HG02588 (cell line): ENCODE measurements at regions not wholly inside any gene's neighbourhood (a gene's known extent, or its start where the extent isn't known, plus 50 kb on each side); places are given as distances from the start of the nearest gene placed in this dataset.
"Not testable (repeated sequence)": the region's sequence is repeated elsewhere in the genome, so short reads cannot be mapped to it uniquely, and the experiment has no call there.

Experiments
- ATAC-seq: cut with Tn5 transposase; IDR thresholded peaks from one replicate; pipeline ENCODE4 v1.9.1; 2021; ENCODE audit warnings: mild to moderate bottlenecking, moderate library complexity; ENCODE audit not compliant: unreplicated experiment

- not testable (repeated sequence) for ATAC-seq
These were observed 502.7 kb upstream of the LARGE1 start for GRCh38 chr22:34422948-34423347.

DNA sequence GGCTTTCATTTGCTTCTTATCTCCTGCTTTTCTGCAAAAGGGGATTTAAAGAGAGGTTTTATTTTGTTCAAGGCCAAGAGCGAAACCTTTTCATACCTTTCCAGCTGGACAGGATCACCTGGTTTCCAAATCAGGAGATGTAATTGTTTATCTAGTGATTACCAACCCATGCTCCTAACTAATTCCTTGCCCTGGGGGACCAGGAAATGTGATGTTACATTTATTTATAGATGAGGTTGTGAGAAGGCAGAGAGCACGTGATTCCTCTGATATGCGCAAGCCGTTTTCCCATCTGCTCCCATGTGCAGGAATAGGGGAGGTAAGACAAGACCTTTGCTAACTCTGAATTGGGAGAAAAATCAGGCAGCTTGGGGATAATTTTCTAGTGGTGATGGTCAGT lies 507.2 kb upstream of the LARGE1 start:
- ATAC-seq: no peak

GRCh38 chr22:34427841-34428240 lies 507.6 kb upstream of the LARGE1 start:
- ATAC-seq: no peak

DNA sequence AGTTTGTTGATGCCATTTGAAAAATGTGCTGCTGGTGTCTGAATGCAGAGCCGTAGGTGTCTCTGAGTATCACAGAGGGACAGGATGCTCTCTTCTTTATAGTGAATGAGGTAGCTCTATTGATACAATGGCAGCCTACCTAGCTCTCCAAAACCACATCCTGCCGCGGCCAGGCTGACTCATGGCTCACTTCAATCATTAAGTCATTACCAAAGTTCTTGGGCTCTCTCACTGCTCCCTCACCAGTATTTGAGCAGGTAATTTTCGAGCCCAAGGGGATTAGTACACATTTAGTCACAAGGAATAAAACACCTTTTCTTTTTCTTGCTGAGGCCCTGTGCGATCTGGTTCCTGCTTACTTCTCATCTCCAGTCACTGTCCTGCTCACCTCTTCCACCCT lies 509.0 kb upstream of the LARGE1 start:
- ATAC-seq: no peak

GRCh38 chr22:34430386-34430785 lies 510.1 kb upstream of the LARGE1 start:
- ATAC-seq: no peak

GRCh38 chr22:34434371-34434770 lies 514.1 kb upstream of the LARGE1 start:
- no peak for ATAC-seq

DNA sequence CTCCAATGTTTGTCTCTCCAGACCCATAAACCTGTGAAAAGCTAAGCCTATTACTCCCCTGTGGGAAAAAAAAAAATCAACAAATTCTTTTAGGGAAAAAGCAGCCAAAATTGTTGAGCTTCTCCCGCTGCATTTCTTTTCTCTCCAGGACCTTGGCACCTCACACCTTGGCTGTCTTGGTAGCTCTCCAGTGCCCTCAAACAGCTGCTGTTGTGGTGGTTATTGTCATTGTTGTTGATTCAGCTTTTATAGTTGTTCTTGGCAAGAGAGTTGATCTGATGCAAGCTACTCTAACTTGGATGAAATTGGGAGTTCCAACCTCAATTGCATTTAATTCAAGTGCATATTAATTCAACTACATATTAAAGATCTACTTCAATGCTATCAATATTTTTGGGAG lies 516.9 kb upstream of the LARGE1 start:
- ATAC-seq: no peak

DNA sequence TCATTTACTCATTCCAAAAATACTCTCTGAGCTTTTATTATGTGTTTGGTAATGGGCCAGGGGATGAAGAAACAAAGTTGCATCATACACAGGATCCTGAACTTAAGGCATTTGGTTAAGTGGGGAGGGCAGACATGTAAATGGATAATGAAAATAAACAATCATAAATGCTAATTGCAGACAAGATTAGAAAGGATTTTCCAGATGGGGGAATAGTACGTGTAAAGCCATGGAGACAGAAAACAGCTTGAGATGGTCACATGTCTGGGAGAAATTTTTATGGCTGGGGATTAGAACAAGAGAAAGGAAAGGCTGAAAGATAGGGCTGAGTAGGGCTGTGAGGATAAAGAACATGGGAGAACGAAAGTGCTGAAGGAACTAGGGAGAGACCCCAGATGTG lies 534.3 kb upstream of the LARGE1 start:
- ATAC-seq: no peak

DNA sequence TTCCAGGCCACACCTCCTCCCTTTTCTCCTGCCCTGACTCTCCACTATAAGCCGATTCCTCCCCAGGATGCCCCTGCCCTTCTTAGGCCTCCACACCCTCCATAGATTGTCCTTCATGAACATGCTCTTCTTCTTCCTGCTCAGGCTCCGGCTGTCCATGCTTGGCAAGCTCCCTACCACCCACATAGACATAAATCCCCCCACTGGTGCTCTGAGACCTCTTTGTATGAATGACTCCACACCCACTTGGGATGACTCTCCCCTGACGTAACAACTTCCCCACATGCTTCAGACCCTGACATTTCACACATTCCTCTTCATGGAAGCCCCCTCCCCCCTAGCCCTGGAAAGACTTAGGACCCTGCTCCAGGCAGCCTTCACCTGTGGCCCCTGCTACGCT lies 542.5 kb upstream of the LARGE1 start:
- ATAC-seq: no peak

GRCh38 chr22:34475886-34476285 lies 555.6 kb upstream of the LARGE1 start:
- no peak for ATAC-seq

DNA sequence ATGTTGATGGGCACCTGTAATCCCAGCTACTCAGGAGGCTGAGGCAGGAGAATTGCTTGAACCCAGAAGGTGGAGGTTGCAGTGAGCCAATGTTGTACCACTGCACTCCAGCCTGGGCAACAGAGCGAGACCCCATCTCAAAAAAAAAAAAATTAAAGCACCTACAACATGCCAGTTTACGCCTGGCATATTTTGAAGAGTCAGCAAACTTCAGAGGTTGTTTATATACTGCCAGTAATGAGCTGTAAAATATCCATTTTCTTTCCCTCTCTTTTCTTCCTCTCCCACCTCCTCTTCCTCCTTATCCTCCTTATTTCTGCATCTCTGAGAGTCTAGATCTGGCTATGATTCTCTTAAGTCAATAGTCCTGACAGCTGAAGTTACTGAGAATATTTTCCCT lies 556.5 kb upstream of the LARGE1 start:
- ATAC-seq: no peak

DNA sequence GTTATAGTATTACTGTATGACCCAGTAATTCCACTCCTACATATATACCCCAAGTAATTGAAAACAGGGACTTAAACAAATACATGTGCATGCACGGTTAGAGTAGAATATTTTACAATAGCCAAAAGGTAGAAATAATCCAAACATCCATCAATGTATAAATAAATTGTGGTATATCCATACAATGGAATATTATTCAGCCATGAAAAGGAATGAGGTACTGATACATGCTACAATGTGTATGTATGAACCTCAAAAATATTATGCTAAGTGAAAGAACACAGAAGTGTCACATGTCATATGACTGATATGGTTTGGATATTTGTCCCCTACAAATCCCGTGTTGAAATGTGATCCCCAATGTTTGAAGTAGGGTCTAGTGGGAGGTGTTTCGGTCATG lies 560.8 kb upstream of the LARGE1 start:
- no peak for ATAC-seq

DNA sequence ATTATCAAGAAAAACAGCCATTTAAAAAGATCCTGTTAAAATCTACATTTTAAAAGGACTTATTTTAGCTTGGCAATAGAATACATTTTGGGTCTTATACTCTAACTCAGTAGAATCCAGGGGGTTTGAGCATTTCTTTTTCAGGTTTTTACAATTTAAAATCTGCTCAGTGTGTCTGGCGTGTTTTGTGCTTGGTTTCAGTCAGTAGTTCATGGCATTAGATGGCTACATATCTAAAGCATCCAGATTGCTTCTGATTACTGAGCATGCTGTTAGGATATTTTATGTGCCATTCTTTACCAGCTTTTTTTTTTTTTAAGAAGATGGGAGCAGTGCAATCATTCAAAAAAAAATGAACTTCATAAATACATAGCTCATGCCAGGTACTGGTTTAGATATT lies 566.1 kb upstream of the LARGE1 start:
- no peak for ATAC-seq

DNA sequence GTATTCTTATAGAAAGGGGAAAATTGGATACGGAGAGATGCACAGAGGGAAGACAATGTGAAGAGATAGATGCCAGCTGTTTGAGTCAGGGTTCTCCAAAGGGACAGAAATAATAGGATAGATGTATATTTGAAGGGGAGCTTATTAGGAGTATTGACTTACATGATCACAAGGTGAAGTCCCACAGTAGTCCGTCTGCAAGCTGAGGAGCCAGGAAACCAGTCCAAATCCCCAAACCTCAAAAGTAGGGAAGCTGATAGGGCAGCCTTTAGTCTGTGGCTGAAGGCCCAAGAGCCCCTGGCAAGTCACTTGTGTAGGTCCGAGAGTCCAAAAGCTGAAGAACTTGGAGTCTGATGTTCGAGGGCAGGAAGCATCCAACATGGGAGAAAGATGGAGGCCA lies 569.6 kb upstream of the LARGE1 start:
- no peak for ATAC-seq

GRCh38 chr22:34490886-34491285 lies 570.6 kb upstream of the LARGE1 start:
- no peak for ATAC-seq

GRCh38 chr22:34493486-34493885 lies 572.5 kb upstream of the ISX start:
- ATAC-seq: no peak

DNA sequence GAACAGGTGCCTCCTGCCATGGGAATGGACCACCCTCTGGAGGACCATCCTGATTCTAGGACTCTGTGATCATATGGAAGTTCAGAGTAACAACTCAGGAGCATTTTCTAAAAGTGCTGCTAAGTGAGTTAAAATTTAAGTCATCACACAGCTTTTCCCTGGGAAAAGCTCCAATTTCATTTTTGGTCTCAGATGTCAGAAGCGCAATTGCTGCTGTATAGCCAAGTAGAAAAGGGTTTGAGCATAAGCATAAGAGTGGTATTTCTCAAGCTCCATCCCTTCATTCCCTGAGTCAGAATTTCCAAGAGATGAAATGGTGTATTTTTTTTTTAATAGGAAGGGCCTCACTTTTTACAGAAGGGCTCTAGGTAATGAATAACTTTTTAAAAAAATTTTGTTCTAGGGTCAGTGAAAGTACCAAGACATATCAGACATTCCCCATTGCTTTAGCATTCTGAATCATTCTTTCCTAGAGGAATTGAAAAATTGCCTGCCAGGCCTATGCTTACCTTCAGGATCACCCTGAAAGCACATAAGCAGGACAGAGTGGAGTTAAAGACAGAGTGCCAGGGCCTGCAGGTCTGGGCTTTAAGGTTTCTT lies 564.5 kb upstream of the ISX start:
- ATAC-seq: no peak

GRCh38 chr22:34502821-34503220 lies 563.1 kb upstream of the ISX start:
- no peak for ATAC-seq

DNA sequence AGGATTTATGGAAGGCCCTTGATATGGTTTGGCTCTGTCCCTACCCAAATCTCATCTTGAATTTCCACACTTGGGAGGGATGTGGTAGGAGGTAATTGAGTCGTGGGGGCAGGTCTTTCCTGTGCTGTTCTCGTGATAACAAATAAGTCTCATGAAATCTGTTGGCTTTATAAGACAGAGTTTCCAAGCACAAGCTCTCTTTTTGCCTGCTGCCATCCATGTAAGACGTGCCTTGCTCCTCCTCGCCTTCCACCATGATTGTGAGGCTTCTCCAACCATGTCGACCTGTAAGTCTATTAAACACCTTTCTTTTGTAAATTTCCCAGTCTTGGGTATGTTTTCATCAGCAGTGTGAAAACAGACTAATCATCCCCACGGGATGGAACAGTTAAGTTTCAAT lies 557.2 kb upstream of the ISX start:
- ATAC-seq: no peak

- no peak for ATAC-seq
These were observed 539.3 kb upstream of the ISX start for GRCh38 chr22:34526681-34527080.

DNA sequence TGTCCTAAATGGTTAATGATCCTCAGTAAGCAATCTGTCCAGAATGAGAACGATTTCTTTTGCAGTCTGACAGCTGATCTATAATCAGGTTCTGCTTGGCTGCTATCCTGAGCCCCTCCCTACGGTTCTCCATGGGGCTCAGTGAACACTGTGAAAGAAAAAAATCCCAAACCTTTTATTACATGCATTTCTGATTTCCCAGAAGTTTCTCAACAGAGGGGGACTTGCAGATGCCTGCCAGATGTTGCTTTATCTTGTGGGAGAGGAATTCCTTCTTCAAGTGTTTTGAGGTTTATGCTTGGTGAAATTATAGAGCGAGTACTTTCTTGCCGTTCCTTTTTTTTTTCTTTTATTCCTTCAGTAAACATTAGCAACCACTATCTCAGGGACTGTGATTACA lies 531.9 kb upstream of the ISX start:
- ATAC-seq: no peak

DNA sequence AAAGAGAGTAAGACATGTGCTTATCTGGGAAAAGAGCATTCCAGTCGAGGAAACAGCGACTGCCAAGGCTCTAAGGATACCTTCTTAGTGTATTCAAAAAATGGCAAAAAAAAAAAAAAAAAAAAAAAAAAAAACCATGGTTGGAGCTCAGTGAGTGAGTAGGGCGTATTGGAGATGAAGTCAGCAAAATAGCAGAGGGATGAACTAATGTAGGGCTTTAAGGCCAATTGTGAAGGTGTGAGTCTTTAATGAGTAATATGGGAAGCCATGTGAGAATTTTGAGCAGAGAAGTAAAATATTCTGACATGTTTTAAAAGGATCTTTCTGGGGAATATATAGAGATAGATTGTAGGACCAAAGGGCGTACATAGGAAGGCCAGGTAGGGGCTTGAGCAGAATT lies 498.6 kb upstream of the ISX start:
- no peak for ATAC-seq

DNA sequence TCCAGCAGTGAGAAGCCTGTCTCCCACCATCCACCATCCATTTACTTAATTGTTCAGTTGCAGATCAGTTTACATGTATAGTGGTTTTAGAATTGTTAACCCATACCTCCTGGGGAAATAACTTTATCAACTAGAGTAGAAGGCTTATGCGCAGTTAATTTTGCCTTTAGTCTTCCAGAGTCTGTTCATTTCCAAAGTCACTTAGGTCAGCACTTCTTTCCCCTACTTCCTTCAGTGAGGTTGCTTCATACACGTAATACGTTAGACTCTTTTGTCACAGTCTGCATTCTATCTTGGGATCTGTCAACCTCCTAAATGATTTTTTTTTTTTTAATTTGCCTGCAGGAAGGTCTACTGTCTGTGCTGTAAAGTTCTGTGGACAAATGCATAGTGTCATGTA lies 495.6 kb upstream of the ISX start:
- no peak for ATAC-seq

- ATAC-seq: no peak
These were observed 486.4 kb upstream of the ISX start for GRCh38 chr22:34579519-34579918.
